Lung microvascular endothelial cell (primary cell): ENCODE measurements at regions not wholly inside any gene's neighbourhood (a gene's known extent, or its start where the extent isn't known, plus 50 kb on each side); places are given as distances from the start of the nearest gene placed in this dataset.
"Not testable (repeated sequence)": the region's sequence is repeated elsewhere in the genome, so short reads cannot be mapped to it uniquely, and the experiment has no call there.

Source experiments
- DNase-seq, 2 donors: peaks; one replicate each; pipeline versions ENCODE4 v3.0.0 to v3.0.0-alpha.2; 2010; ENCODE audit warnings: low read depth in 2 of 2

GRCh38 chr13:80180740-80181355 is 160.1 kb downstream of the SPRY2 start:
- DNase-seq: no peak

GRCh38 chr13:80177327-80177726 is 163.6 kb downstream of the SPRY2 start:
- no peak for DNase-seq

GRCh38 chr13:80173224-80173623 is 167.7 kb downstream of the SPRY2 start:
- peak in 1 of 2 donors; percentile 11 for DNase-seq

- no peak for DNase-seq
Observed at GRCh38 chr13:80171096-80171495, 169.8 kb downstream of the SPRY2 start.

GRCh38 chr13:80168089-80168850 is 172.7 kb downstream of the SPRY2 start:
- DNase-seq: no peak

- DNase-seq: no peak
Observed at GRCh38 chr13:80166352-80166751, 174.6 kb downstream of the SPRY2 start.

- no peak for DNase-seq
Observed at GRCh38 chr13:80164462-80164861, 176.5 kb downstream of the SPRY2 start.

- DNase-seq: no peak
Observed at GRCh38 chr13:80161896-80162295, 179.0 kb downstream of the SPRY2 start.

GRCh38 chr13:80161219-80161618 is 179.7 kb downstream of the SPRY2 start:
- DNase-seq: no peak

- DNase-seq: no peak
Observed at GRCh38 chr13:80160110-80160509, 180.8 kb downstream of the SPRY2 start.

GRCh38 chr13:80157261-80157932 is 183.5 kb downstream of the SPRY2 start:
- DNase-seq: no peak

GRCh38 chr13:80152142-80152541 is 188.8 kb downstream of the SPRY2 start:
- DNase-seq: not testable (repeated sequence)

GRCh38 chr13:80151016-80151415 is 189.9 kb downstream of the SPRY2 start:
- no peak for DNase-seq

GRCh38 chr13:80149736-80150135 is 191.2 kb downstream of the SPRY2 start:
- DNase-seq: no peak

- no peak for DNase-seq
Observed at GRCh38 chr13:80145171-80145690, 195.7 kb downstream of the SPRY2 start.

GRCh38 chr13:80144493-80144892 is 196.4 kb downstream of the SPRY2 start:
- DNase-seq: no peak

- peak; percentile 9 to 20 for DNase-seq
Observed at GRCh38 chr13:80141123-80141849, 199.6 kb downstream of the SPRY2 start.

GRCh38 chr13:80140685-80141084 is 200.2 kb downstream of the SPRY2 start:
- no peak for DNase-seq

GRCh38 chr13:80139196-80139595 is 201.7 kb downstream of the SPRY2 start:
- no peak for DNase-seq

- DNase-seq: no peak
Observed at GRCh38 chr13:80137994-80138393, 202.9 kb downstream of the SPRY2 start.

- peak in 1 of 2 donors; percentile 5 for DNase-seq
Observed at GRCh38 chr13:80134346-80134745, 206.6 kb downstream of the SPRY2 start.
